H1 (cell line): ENCODE measurements at regions not wholly inside any gene's neighbourhood (a gene's known extent, or its start where the extent isn't known, plus 50 kb on each side); places are given as distances from the start of the nearest gene placed in this dataset.

ENCODE experiments used
- CHD1 ChIP-seq: IDR thresholded peaks from 2 replicates; pipeline ENCODE4 v1.6.1; 2012; ENCODE audit warnings: low read depth, low read length, improper control_type of control experiment
- POLR2A ChIP-seq, 2 experiments: IDR thresholded peaks; 1 replicate in 1 of 2; 2 replicates in 1 of 2; pipeline ENCODE4 v1.6.1; 2011; ENCODE audit warnings: low read depth in 2 of 2, low read length in 2 of 2, mild to moderate bottlenecking in 2 of 2; ENCODE audit errors: control extremely low read depth in 1 of 2
- USF2 ChIP-seq: IDR thresholded peaks from 2 replicates; pipeline ENCODE4 v1.6.1; 2011; ENCODE audit warnings: low read length, improper control_type of control experiment

GRCh38 chr6:155580904-155581303 is 125.3 kb upstream of the NOX3 start:
- TF ChIP-seq POLR2A (IDR thresholded peaks at IDR 0.05; ENCODE audit: control extremely low read depth in 1 of 2, low read depth in 2 of 2, low read length in 2 of 2) (no peak), CHD1 (no peak), USF2 (no peak)
